Upper lobe of left lung (tissue), 6 donors: ENCODE measurements at regions not wholly inside any gene's neighbourhood (a gene's known extent, or its start where the extent isn't known, plus 50 kb on each side); places are given as distances from the start of the nearest gene placed in this dataset.

ENCODE experiments used
- ATAC-seq, 2 donors: fragments of 200-7000 bp; cut with Tn5 transposase; one replicate each; pipeline ENCODE4 v1.9.1; 2022; ENCODE audit warnings: mild to moderate bottlenecking in 2 of 2, moderate library complexity in 2 of 2; ENCODE audit not compliant: low FRiP score in 2 of 2
- DNase-seq, 2 donors: peaks; one replicate each; pipeline ENCODE4 v3.0.0-alpha.2; 2019 to 2020
- H3K27ac ChIP-seq, 4 donors: fragments of 200-600 bp; sonication (generic); one replicate each; pipeline ENCODE4 v1.5.1; 2016 to 2019
- H3K27me3 ChIP-seq, 4 donors: fragments of 200-600 bp; sonication (generic); one replicate each; pipeline ENCODE4 v1.5.1; 2017 to 2019
- H3K36me3 ChIP-seq, 4 donors: fragments of 200-600 bp; sonication (generic); one replicate each; pipeline ENCODE4 v1.5.1; 2016 to 2019
- H3K4me1 ChIP-seq, 4 donors: fragments of 200-600 bp; sonication (generic); one replicate each; pipeline ENCODE4 v1.5.1; 2018 to 2019
- H3K4me3 ChIP-seq, 4 donors: fragments of 200-600 bp; sonication (generic); one replicate each; pipeline ENCODE4 v1.5.1; 2017 to 2019; ENCODE audit warnings: mild to moderate bottlenecking in 2 of 4, moderate library complexity in 1 of 4
- H3K9me3 ChIP-seq, 4 donors: fragments of 200-600 bp; sonication (generic); one replicate each; pipeline ENCODE4 v1.5.1; 2018 to 2019
- CTCF ChIP-seq, 6 experiments: fragments of 450-650 bp in 4 of 6; fragments of 200-600 bp in 2 of 6; sonication (generic) in 2 of 6; IDR thresholded peaks; one replicate each; pipeline ENCODE4 v1.5.1; 2016 to 2019; ENCODE audit warnings: antibody characterized with exemption in 6 of 6
- EP300 ChIP-seq, 4 donors: sonication (generic); formaldehyde crosslinking; IDR thresholded peaks; one replicate each; pipeline ENCODE4 v1.5.1; 2017; ENCODE audit warnings: antibody characterized with exemption in 4 of 4, control low read depth in 2 of 4
- POLR2A ChIP-seq, 4 donors: fragments of 450-650 bp; IDR thresholded peaks; one replicate each; pipeline ENCODE4 v1.5.1; 2016 to 2017; ENCODE audit warnings: antibody characterized with exemption in 4 of 4, mild to moderate bottlenecking in 2 of 4
- POLR2AphosphoS5 ChIP-seq, 2 donors: sonication (generic); formaldehyde crosslinking; IDR thresholded peaks; one replicate each; pipeline ENCODE4 v1.5.1; 2017; ENCODE audit warnings: antibody characterized with exemption in 2 of 2
- WGBS, 2 donors: methylation state at CpG; one replicate each; pipeline ENCODE4 v1.1.5; 2017 to 2018; 5-methylcytosine and 5-hydroxymethylcytosine counted together
- donor health status: DM: no; HTN: no; CAD: no; lungs with moderate emphysema.
- donor health status: DM: no; HTN: yes; CAD: no; lungs with severe emphysema.

- no peak for ATAC-seq
- no peak for TF ChIP-seq POLR2A (IDR thresholded peaks at IDR 0.05)
- no peak for TF ChIP-seq CTCF (IDR thresholded peaks at IDR 0.05)
- no peak for TF ChIP-seq POLR2AphosphoS5 (IDR thresholded peaks at IDR 0.05)
- no peak for TF ChIP-seq EP300 (IDR thresholded peaks at IDR 0.05)
- WGBS, 2 donors: 66 to 85% methylated on average over 2 of the region's 2 CpGs
Observed at GRCh38 chr6:134684423-134684795, 265.5 kb downstream of the ALDH8A1 start.

GRCh38 chr6:134683783-134684422, 266.0 kb downstream of the ALDH8A1 start:
- TF ChIP-seq EP300 (IDR thresholded peaks at IDR 0.05) (no peak), POLR2A (IDR thresholded peaks at IDR 0.05) (no peak), CTCF (IDR thresholded peaks at IDR 0.05) (no peak), POLR2AphosphoS5 (IDR thresholded peaks at IDR 0.05) (no peak)
- no peaks in the 10 kb centered on the region for H3K36me3 ChIP-seq
- peaks cover 3 to 6% (median 4%) of the 10 kb centered on the region in 4 donors for H3K4me1 ChIP-seq
- no peak for ATAC-seq
- DNase-seq: no peak
- no peaks in the 10 kb centered on the region for H3K9me3 ChIP-seq
- 54 to 65% methylated on average over 2 of the region's 2 CpGs for WGBS, 2 donors
- no peaks in the 10 kb centered on the region for H3K27me3 ChIP-seq
- H3K27ac ChIP-seq: no peak overlapping the region
- H3K4me3 ChIP-seq: no peak overlapping the region

More at GRCh38 chr6:134684423-134684795, 265.5 kb downstream of the ALDH8A1 start:
- H3K4me3 ChIP-seq: no peak overlapping the region
- H3K27ac ChIP-seq: no peak overlapping the region
- no peaks in the 10 kb centered on the region for H3K27me3 ChIP-seq
- DNase-seq: no peak
- peaks cover 3 to 6% (median 4%) of the 10 kb centered on the region in 4 donors for H3K4me1 ChIP-seq
- no peaks in the 10 kb centered on the region for H3K36me3 ChIP-seq
- H3K9me3 ChIP-seq: no peaks in the 10 kb centered on the region

- no peak for DNase-seq
- Histone ChIP-seq H3K27ac (no peak overlapping the region), H3K27me3 (no peaks in the 10 kb centered on the region), H3K9me3 (no peaks in the 10 kb centered on the region), H3K4me3 (no peak overlapping the region), H3K4me1 (peaks cover 3 to 11% (median 4%) of the 10 kb centered on the region in 4 donors), H3K36me3 (no peaks in the 10 kb centered on the region)
- TF ChIP-seq EP300 (IDR thresholded peaks at IDR 0.05) (no peak), POLR2AphosphoS5 (IDR thresholded peaks at IDR 0.05) (no peak), POLR2A (IDR thresholded peaks at IDR 0.05) (no peak), CTCF (IDR thresholded peaks at IDR 0.05) (no peak)
- 94 to 98% methylated on average over 1 of the region's 1 CpG for WGBS, 2 donors
- no peak for ATAC-seq
Observed at GRCh38 chr6:134680433-134680832, 269.5 kb downstream of the ALDH8A1 start.

- Histone ChIP-seq H3K4me3 (no peak overlapping the region), H3K27me3 (no peaks in the 10 kb centered on the region), H3K4me1 (peaks cover 3 to 11% (median 4%) of the 10 kb centered on the region in 4 donors), H3K36me3 (no peaks in the 10 kb centered on the region), H3K9me3 (no peaks in the 10 kb centered on the region), H3K27ac (no peak overlapping the region)
- DNase-seq: no peak
- TF ChIP-seq CTCF (IDR thresholded peaks at IDR 0.05) (no peak), POLR2A (IDR thresholded peaks at IDR 0.05) (no peak), EP300 (IDR thresholded peaks at IDR 0.05) (no peak), POLR2AphosphoS5 (IDR thresholded peaks at IDR 0.05) (no peak)
- ATAC-seq: no peak
- 92 to 98% methylated on average over 3 of the region's 3 CpGs for WGBS, 2 donors
Observed at GRCh38 chr6:134680021-134680420, 269.9 kb downstream of the ALDH8A1 start.

- Histone ChIP-seq H3K4me3 (no peak overlapping the region), H3K4me1 (peaks cover 0 to 5% (median 0%) of the 10 kb centered on the region in 4 donors), H3K9me3 (no peaks in the 10 kb centered on the region), H3K27me3 (no peaks in the 10 kb centered on the region), H3K36me3 (no peaks in the 10 kb centered on the region), H3K27ac (no peak overlapping the region)
- WGBS, 2 donors: 54 to 69% methylated on average over 7 of the region's 7 CpGs
- DNase-seq: no peak
- ATAC-seq: no peak
- TF ChIP-seq EP300 (IDR thresholded peaks at IDR 0.05) (no peak), POLR2AphosphoS5 (IDR thresholded peaks at IDR 0.05) (no peak), CTCF (IDR thresholded peaks at IDR 0.05) (no peak), POLR2A (IDR thresholded peaks at IDR 0.05) (no peak)
Observed at GRCh38 chr6:134678436-134678889, 271.4 kb downstream of the ALDH8A1 start.
